ENCODE measurements at regions not wholly inside any gene's neighbourhood (a gene's known extent, or its start where the extent isn't known, plus 50 kb on each side); places are given as distances from the start of the nearest gene placed in this dataset.

DNA sequence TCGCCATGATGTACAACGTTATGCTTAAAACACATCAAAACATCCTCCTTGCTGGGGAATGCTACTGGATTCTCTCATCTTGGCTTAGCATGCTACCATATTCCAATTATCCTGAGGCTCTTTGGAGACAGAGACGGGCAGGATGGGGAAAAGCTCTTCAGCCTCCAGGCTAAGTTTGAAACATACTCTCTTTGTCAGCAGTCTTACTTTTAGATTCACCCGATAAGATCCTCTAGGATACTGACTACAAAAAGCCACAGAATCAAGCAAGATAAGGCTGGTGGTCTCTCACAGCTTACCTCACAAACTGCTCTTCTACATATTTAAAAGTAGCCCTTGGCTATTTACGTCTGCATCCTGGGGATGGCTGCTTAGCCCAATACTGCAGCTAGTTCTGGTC lies 72.8 kb upstream of the LRCH1 start:
- TF ChIP-seq, protein P1, sequence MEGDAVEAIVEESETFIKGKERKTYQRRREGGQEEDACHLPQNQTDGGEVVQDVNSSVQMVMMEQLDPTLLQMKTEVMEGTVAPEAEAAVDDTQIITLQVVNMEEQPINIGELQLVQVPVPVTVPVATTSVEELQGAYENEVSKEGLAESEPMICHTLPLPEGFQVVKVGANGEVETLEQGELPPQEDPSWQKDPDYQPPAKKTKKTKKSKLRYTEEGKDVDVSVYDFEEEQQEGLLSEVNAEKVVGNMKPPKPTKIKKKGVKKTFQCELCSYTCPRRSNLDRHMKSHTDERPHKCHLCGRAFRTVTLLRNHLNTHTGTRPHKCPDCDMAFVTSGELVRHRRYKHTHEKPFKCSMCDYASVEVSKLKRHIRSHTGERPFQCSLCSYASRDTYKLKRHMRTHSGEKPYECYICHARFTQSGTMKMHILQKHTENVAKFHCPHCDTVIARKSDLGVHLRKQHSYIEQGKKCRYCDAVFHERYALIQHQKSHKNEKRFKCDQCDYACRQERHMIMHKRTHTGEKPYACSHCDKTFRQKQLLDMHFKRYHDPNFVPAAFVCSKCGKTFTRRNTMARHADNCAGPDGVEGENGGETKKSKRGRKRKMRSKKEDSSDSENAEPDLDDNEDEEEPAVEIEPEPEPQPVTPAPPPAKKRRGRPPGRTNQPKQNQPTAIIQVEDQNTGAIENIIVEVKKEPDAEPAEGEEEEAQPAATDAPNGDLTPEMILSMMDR (IDR thresholded peaks at IDR 0.05): no peak
- no peak for TF ChIP-seq POLR2A (IDR thresholded peaks at IDR 0.05)
